ENCODE measurements at regions not wholly inside any gene's neighbourhood (a gene's known extent, or its start where the extent isn't known, plus 50 kb on each side); places are given as distances from the start of the nearest gene placed in this dataset.

DNA sequence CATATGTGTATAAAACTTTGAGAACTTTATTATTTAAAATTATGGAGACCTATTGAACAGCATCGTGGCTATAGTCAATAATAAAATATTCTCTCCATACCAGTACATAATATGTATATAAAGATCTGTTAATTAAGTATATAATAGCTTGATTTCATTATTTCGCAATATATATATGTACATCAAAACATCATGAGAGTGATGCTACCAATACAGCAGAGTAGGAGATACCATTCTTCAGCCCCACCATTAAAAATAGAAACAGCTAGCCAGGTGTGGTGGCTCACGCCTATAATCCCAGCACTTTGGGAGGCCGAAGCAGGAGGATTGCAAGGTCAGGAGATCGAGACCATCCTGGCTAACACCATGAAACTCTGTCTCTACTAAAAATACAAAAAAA is 1755.3 kb upstream of the SPRY2 start:
- Histone ChIP-seq H3K4me2 (replicated peaks; ENCODE audit: low read depth, low read length, poor library complexity, severe bottlenecking) (no peak overlapping the region), H3K36me3 (replicated peaks in 1 of 2; ENCODE audit: control extremely low read depth in 1 of 2, control insufficient read depth in 1 of 2, extremely low read depth in 1 of 2, insufficient read depth in 2 of 2, low read length in 1 of 2) (no peaks in the 10 kb centered on the region), H3K9ac (ENCODE audit: low read length) (no peak overlapping the region), H3K4me1 (ENCODE audit: control insufficient read depth in 2 of 2, insufficient read depth in 2 of 2, low read length in 2 of 2) (no peaks in the 10 kb centered on the region), H3K9me3 (ENCODE audit: control extremely low read depth in 1 of 3, control insufficient read depth in 2 of 3, insufficient read depth in 1 of 3, low read length in 2 of 3) (peaks cover 0 to 5% (median 0%) of the 10 kb centered on the region in 3 donors), H3K27ac (ENCODE audit: low read length in 2 of 2) (no peak overlapping the region), H3K4me3 (ENCODE audit: control extremely low read depth in 1 of 5, extremely low read depth in 1 of 5, insufficient read depth in 1 of 5, low read depth in 2 of 5, low read length in 4 of 5) (no peak overlapping the region), H2AFZ (ENCODE audit: insufficient read depth, low read depth, low read length, poor library complexity, severe bottlenecking) (no peak overlapping the region), H4K20me1 (ENCODE audit: control insufficient read depth, insufficient read depth, low read length, poor library complexity, severe bottlenecking) (no peaks in the 10 kb centered on the region), H3K79me2 (ENCODE audit: control insufficient read depth, insufficient read depth, low read length) (no peaks in the 10 kb centered on the region), H3K27me3 (replicated peaks in 1 of 4; ENCODE audit: control extremely low read depth in 1 of 4, control insufficient read depth in 3 of 4, insufficient read depth in 4 of 4, low read length in 3 of 4) (no peaks in the 10 kb centered on the region)
- POLR2A ChIA-PET, result no interaction called here
- H3K4me3 Mint-ChIP-seq, result no peak overlapping the region
- DNase-seq (no peak), ATAC-seq (ENCODE audit: low read depth) (no peak)
- WGBS (ENCODE audit: insufficient coverage), result no CpG with 5 or more reads among the region's 5 CpGs
- H3K9me3 Mint-ChIP-seq (ENCODE audit: insufficient read depth), result no peaks in the 10 kb centered on the region
- no peak for TF ChIP-seq EZH2 (IDR thresholded peaks at IDR 0.05; ENCODE audit: borderline replicate concordance, insufficient read depth, low read depth, low read length, poor library complexity, severe bottlenecking)
- TF ChIP-seq, protein P1, sequence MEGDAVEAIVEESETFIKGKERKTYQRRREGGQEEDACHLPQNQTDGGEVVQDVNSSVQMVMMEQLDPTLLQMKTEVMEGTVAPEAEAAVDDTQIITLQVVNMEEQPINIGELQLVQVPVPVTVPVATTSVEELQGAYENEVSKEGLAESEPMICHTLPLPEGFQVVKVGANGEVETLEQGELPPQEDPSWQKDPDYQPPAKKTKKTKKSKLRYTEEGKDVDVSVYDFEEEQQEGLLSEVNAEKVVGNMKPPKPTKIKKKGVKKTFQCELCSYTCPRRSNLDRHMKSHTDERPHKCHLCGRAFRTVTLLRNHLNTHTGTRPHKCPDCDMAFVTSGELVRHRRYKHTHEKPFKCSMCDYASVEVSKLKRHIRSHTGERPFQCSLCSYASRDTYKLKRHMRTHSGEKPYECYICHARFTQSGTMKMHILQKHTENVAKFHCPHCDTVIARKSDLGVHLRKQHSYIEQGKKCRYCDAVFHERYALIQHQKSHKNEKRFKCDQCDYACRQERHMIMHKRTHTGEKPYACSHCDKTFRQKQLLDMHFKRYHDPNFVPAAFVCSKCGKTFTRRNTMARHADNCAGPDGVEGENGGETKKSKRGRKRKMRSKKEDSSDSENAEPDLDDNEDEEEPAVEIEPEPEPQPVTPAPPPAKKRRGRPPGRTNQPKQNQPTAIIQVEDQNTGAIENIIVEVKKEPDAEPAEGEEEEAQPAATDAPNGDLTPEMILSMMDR (IDR thresholded peaks at IDR 0.05), result no peak
- H3K27me3 Mint-ChIP-seq, result no peaks in the 10 kb centered on the region
- H3K4me1 Mint-ChIP-seq, result no peaks in the 10 kb centered on the region
- intact Hi-C loops (cut with micrococcal nuclease), result no loop called here
- CTCF ChIA-PET, result no interaction called here
- no peak overlapping the region for H3K27ac Mint-ChIP-seq

DNA sequence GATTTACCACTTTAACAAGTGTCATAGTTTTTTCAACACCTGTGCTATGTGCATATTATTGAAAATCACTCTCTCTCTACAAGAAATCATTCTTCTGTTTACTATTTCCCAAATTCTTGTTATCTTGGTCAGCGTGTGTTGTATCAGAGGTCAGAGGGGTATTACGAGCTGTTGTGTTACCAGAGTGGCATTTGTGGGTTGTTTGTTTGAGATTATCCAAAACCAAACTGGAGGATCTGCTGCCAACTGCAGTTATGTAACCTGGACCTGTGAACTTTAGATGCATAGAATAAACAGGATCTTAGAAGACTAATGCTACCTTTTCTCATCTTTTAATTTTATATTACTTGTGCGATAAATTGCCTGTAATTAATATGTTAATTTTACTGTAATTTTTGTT is 1751.4 kb upstream of the SPRY2 start:
- H3K27me3 Mint-ChIP-seq, result no peaks in the 10 kb centered on the region
- H3K9ac ChIP-seq (ENCODE audit: low read length), result no peak overlapping the region
- no peak overlapping the region for H3K27ac Mint-ChIP-seq
- no peaks in the 10 kb centered on the region for H3K4me1 ChIP-seq (ENCODE audit: control insufficient read depth in 2 of 2, insufficient read depth in 2 of 2, low read length in 2 of 2)
- H3K4me1 Mint-ChIP-seq, result no peaks in the 10 kb centered on the region
- CTCF ChIA-PET, result no interaction called here
- no peak overlapping the region for H2AFZ ChIP-seq (ENCODE audit: insufficient read depth, low read depth, low read length, poor library complexity, severe bottlenecking)
- TF ChIP-seq, protein P1 (IDR thresholded peaks at IDR 0.05), result no peak
- TF ChIP-seq EZH2 (IDR thresholded peaks at IDR 0.05; ENCODE audit: borderline replicate concordance, insufficient read depth, low read depth, low read length, poor library complexity, severe bottlenecking), result no peak
- H3K9me3 ChIP-seq (ENCODE audit: control extremely low read depth in 1 of 3, control insufficient read depth in 2 of 3, insufficient read depth in 1 of 3, low read length in 2 of 3), result peaks cover 0 to 4% (median 0%) of the 10 kb centered on the region in 3 donors
- H3K4me3 Mint-ChIP-seq, result no peak overlapping the region
- H3K4me3 ChIP-seq (ENCODE audit: control extremely low read depth in 1 of 5, extremely low read depth in 1 of 5, insufficient read depth in 1 of 5, low read depth in 2 of 5, low read length in 4 of 5), result no peak overlapping the region
- no peaks in the 10 kb centered on the region for H3K79me2 ChIP-seq (ENCODE audit: control insufficient read depth, insufficient read depth, low read length)
- ATAC-seq (ENCODE audit: low read depth), result no peak
- H3K4me2 ChIP-seq (replicated peaks; ENCODE audit: low read depth, low read length, poor library complexity, severe bottlenecking), result no peak overlapping the region
- POLR2A ChIA-PET, result no interaction called here
- no peaks in the 10 kb centered on the region for H3K9me3 Mint-ChIP-seq (ENCODE audit: insufficient read depth)
- WGBS (ENCODE audit: insufficient coverage), result 100% methylated on average over 1 of the region's 3 CpGs
- H3K27me3 ChIP-seq (replicated peaks in 1 of 4; ENCODE audit: control extremely low read depth in 1 of 4, control insufficient read depth in 3 of 4, insufficient read depth in 4 of 4, low read length in 3 of 4), result no peaks in the 10 kb centered on the region
- no peaks in the 10 kb centered on the region for H4K20me1 ChIP-seq (ENCODE audit: control insufficient read depth, insufficient read depth, low read length, poor library complexity, severe bottlenecking)
- intact Hi-C loops (cut with micrococcal nuclease), result no loop called here
- DNase-seq, result no peak
- H3K27ac ChIP-seq (ENCODE audit: low read length in 2 of 2), result no peak overlapping the region
- no peaks in the 10 kb centered on the region for H3K36me3 ChIP-seq (replicated peaks in 1 of 2; ENCODE audit: control extremely low read depth in 1 of 2, control insufficient read depth in 1 of 2, extremely low read depth in 1 of 2, insufficient read depth in 2 of 2, low read length in 1 of 2)
